ENCODE measurements at regions not wholly inside any gene's neighbourhood (a gene's known extent, or its start where the extent isn't known, plus 50 kb on each side); places are given as distances from the start of the nearest gene placed in this dataset.
"Not testable (repeated sequence)": the region's sequence is repeated elsewhere in the genome, so short reads cannot be mapped to it uniquely, and the experiment has no call there.

DNA sequence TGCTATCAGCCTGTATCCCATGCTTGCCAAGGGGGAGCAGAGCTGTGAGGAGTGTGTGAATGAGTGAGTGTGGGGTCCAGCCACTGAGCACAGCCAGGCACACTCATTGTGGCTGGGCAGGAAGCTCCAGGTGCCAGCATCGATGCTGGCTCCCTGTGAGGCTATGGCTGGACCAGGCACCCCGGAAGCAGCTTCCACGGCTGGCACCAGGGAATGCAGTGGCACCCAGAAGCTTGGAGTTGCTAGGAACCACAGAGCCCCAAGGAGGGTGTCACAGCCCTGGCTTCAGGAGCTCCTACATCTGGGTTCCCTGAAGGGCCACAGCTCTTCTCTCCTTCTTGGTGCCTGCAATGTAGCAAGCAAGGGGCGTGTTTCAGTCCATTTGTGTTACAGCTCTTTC lies 625.9 kb upstream of the RAG2 start:
- DNase-seq: no peak

DNA sequence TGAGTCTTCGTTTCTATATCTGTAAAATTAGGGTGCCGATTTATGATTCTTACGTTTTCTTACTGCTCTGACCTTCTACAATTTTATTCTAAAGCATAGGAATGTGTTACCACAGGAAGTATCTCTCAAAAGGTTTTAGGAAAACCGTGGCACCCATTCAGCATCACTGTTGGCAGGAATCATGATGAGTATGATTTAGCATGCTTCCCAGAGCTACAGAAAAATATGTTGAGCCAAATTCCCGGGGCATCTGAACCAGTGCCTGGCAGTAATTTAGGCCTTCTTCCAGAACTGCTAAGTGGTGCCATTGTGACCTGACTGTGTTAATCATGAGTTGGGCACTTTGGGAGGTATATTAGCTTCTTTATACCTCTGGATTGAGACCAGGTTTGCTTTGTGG lies 605.0 kb upstream of the RAG2 start:
- DNase-seq: no peak

GRCh38 chr11:37199082-37199481 lies 601.0 kb upstream of the RAG2 start:
- DNase-seq: no peak

GRCh38 chr11:37184326-37184725 lies 586.3 kb upstream of the RAG2 start:
- DNase-seq: no peak

GRCh38 chr11:37182031-37182430 lies 584.0 kb upstream of the RAG2 start:
- DNase-seq: no peak

GRCh38 chr11:37177721-37178120 lies 579.7 kb upstream of the RAG2 start:
- no peak for DNase-seq

DNA sequence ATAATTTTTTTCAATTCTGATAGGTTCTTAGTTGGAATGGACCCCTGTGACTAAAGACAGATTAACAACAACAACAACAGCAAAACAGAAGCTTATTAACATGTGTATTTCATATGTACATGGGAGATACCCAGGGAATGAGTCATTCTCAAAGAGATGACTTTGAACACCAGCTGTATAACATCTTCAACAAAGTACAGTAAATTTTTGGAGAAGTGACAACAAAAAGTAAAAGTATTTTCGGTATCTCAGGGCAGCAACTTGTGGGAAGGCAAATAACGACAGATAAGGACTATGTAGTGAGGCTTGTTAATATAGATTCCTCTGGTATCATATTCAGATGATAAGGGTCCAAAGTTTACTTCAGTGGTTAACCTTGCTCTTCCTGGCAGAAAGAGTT lies 573.4 kb upstream of the RAG2 start:
- DNase-seq: no peak

GRCh38 chr11:37170311-37170710 lies 572.3 kb upstream of the RAG2 start:
- DNase-seq: no peak

DNA sequence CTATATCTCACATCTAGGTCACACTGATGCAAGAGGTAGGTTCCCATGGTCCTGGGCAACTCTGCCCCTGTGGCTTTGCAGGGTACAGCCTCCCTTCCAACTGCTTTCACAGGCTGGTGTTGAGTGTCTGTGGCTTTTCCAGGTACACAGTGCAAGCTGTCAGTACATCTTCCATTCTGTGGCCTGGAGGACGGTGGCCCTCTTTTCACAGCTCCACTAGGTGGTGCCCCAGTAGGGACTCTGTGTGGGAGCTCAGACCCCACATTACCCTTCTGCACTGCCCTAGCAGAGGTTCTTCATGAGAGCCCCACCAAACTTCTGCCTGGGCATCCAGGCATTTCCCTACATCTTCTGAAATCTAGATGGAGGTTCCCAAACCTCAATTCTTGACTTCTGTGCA lies 547.4 kb upstream of the RAG2 start:
- not testable (repeated sequence) for DNase-seq

GRCh38 chr11:37142591-37142990 lies 544.6 kb upstream of the RAG2 start:
- DNase-seq: no peak

DNA sequence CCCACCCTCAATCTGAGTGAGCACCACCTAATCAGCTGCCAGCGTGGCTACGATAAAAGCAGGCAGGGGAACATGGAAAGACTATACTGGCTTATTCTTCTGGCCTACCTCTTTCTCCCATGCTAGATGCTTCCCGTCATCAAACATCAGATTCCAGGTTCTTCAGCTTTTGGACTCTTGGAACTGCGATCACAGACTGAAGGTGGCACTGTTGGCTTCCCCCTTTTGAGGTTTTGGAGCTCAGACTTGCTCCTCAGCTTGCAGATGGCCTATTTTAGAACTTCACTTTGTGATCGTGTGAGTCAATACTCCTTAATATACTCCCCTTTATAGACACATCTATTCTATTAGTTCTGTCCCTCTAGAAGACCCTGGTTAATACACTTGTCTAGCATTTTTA lies 543.7 kb upstream of the RAG2 start:
- DNase-seq: no peak

DNA sequence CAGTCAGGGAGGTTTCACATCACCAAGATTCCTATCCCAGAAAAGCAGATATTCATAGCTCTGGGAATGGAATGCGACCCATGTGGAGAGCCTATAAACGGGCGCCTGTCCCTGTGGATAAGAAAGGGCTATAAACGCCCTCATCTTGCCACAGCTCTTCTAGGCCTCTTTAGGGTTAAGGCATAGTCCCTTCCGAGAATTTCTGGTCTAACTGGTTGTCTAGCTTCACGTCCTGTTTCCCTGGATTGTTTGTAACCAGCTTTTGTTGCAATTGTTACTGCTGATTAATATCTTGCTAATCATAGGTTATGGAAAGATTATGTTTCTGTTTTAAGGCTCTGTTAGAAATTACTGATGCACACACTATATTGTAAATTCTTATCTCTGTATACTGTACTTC lies 537.6 kb upstream of the RAG2 start:
- not testable (repeated sequence) for DNase-seq

- DNase-seq: no peak
These were observed 536.6 kb upstream of the RAG2 start for GRCh38 chr11:37134637-37135036.

DNA sequence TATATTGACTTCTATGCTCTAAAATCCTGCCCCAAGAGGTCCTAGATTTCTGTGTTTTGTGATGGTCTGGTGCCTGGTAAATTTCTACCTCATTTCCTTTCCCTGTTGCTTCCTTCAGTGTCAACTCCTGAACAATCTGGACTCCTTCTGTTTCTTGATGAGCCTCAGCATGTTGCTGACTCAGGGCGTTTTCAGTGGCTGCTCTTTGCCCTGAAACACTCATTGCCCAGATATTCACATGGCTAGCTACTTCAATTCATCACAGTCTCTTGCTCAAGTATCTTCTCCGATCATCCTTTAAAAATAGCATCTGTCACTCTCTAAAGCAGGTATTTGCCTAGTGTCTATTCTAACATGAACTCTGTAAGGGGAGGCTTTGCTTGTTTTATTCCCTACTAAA lies 526.3 kb upstream of the RAG2 start:
- no peak for DNase-seq

GRCh38 chr11:37115963-37116362 lies 517.9 kb upstream of the RAG2 start:
- DNase-seq: no peak

DNA sequence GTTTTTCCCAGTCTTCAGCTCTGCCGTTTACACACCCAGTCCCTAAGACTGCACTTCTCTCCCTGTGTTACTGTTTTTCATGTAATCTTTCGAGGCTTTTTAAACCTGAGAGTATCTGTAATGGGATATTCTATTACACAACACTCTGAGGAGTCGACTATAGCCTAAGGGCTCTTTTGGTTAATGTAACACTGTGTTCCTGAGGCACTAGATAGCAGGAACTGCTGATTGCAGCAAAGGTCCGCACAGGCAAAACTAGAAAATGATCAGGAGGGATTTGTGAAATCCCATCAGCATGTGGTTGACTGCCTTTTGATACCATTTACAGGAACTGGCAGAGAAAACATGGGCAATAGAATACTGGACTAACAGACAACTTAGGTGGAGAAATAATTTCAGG lies 512.3 kb upstream of the RAG2 start:
- no peak for DNase-seq

DNA sequence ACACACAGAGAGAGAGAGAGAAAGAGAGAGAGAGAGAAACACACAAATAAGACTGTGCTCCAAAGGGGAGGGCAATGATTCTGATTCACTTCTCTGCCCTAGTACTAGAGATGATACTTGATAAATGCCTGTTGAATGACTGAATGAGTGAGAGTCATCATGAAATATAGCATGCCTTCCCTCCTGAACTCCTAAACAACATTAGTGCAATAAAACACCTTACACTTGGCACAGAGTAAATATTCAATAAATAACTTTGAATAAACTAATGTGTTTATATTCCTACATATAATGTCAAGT lies 511.2 kb upstream of the RAG2 start:
- DNase-seq: no peak

GRCh38 chr11:37108436-37109285 lies 510.6 kb upstream of the RAG2 start:
- no peak for DNase-seq

DNA sequence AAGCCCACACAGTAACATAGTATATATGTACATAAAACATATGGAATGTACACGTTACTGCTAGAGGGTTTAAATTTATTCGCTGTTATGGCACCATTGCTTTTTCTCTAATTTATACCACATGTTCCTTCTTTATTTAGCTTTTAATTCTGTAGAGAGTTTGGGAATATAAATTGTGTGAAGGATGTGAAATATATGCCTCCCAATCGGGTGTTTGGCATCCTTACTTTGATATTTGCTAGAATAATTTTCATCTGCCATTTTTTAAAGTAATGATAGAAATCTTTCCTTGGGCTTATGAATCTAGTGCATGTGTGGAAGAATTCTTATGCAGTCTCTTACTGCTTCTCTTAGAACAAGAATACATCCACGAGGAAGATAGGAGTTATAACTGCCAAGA lies 509.8 kb upstream of the RAG2 start:
- no peak for DNase-seq

DNA sequence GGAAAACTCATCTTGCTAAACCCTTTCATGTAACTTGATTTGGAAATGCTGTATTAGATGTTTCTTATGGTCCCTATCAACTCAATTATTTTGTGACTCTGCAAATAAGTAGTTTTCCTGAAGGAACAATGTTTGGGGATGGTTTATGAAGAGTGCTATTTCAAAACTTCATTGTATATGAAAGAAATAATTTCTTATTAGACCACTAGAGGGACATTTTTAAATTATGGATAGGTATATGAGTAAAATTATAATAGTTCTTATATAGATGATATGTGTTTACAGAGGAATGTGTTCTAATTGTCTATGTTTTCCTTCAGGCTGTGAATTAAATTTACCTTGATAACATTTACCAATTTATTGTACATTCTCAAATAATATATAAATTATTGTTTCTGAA lies 509.4 kb upstream of the RAG2 start:
- no peak for DNase-seq

- no peak for DNase-seq
These were observed 507.4 kb upstream of the RAG2 start for GRCh38 chr11:37105427-37105826.

DNA sequence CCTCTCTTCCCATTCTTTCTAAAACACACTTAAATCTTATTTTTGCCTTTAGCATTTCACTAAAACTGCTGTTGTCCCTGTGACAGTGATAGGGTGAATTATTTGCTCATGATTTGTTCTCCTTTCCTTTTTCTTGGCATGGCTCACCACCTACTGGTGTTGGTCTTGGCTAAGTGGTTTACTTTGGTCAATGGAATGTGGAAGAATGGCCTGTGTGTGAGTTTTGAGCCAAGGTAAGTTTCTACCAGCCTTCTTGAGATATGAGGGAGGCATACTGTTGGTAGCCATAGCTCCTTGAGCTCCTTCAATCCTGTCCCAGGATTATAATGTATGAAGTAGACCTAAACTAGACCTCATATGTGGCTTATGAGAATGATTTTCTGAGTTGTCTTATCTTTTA lies 506.3 kb upstream of the RAG2 start:
- DNase-seq: no peak

DNA sequence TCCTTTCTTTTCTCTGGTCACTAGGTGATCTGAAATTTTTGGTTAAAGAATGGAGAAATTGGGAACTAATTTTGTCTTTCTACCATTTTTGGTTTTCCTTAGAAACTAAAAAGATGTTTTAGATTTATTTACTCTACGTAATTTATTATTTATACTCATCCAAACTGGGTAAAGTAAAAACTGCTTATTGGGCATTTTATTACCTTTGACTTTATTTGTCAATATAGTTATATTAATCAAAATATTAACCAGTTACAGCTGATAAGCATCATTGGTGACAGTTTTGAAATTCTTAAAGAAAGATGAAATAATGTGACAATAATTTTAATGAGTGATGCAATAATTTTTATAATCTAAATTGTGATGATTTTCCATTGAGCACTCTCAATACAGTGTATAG lies 502.0 kb upstream of the RAG2 start:
- no peak for DNase-seq

DNA sequence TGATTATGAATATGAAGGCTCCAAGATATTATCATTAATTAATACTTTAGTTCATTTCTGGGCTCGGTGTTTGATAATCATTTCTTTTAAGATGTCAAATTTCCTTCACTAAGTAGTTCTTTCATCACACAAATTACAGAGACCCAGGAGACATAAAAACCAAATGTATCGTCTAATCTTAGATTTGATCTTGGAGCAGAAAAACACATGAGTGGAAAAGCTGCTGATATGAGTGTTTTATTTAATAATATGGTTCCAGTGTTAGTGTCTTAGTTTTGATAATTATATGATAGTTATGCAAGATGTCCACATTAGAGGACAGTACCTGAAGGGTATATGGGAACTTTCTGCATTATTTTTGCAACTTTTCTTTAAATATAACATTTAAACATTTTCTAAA lies 494.5 kb upstream of the RAG2 start:
- DNase-seq: no peak

DNA sequence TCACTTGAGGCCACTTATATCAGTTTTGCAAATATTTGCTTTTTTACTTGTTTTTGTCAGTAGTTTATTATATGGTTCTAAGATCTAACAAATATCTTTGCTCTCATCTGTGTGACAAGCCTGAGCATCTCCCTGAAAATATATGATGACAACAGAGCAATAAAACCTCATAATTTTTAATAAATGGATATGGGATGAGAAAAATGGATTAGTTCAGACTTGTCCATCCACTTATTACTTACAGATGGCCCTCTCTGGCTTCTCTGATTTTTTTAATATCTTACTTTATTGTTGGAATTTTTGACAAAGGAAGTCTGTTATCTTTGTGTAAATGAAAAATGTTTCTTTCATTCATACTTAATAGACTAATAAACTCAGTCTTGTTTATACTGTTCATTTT lies 491.4 kb upstream of the RAG2 start:
- no peak for DNase-seq

DNA sequence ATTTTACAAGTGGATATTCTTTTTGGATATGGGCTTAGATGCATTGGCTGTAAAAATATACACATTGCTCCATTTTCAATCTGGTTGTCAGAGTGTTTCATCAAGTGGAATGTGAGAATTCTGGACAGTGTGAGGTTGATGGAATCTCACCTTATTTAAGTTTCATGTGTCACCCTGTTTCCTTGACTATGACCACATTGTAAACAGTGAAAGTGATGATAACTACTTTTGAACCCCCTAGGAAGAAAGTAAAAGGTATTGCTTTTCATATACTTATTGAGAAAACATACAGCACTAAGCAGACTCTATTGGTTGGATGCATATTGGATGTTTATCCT lies 490.5 kb upstream of the RAG2 start:
- no peak for DNase-seq

Data from activated effector memory CD4-positive, alpha-beta T cell treated with anti-CD3 and anti-CD28 coated beads, Interleukin-2, amount 50 U/mL, for 16 hours (primary cell).